ENCODE measurements at regions not wholly inside any gene's neighbourhood (a gene's known extent, or its start where the extent isn't known, plus 50 kb on each side); places are given as distances from the start of the nearest gene placed in this dataset.

- TF ChIP-seq, protein P1, sequence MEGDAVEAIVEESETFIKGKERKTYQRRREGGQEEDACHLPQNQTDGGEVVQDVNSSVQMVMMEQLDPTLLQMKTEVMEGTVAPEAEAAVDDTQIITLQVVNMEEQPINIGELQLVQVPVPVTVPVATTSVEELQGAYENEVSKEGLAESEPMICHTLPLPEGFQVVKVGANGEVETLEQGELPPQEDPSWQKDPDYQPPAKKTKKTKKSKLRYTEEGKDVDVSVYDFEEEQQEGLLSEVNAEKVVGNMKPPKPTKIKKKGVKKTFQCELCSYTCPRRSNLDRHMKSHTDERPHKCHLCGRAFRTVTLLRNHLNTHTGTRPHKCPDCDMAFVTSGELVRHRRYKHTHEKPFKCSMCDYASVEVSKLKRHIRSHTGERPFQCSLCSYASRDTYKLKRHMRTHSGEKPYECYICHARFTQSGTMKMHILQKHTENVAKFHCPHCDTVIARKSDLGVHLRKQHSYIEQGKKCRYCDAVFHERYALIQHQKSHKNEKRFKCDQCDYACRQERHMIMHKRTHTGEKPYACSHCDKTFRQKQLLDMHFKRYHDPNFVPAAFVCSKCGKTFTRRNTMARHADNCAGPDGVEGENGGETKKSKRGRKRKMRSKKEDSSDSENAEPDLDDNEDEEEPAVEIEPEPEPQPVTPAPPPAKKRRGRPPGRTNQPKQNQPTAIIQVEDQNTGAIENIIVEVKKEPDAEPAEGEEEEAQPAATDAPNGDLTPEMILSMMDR (IDR thresholded peaks at IDR 0.05): no peak
- TF ChIP-seq EZH2 (IDR thresholded peaks at IDR 0.05; ENCODE audit: borderline replicate concordance, insufficient read depth, low read depth, low read length, poor library complexity, severe bottlenecking): no peak
Observed at GRCh38 chr10:91335147-91335546, 75.0 kb upstream of the HECTD2 start.

All from B cell (primary cell).